IMR-90 (cell line): ENCODE measurements at regions not wholly inside any gene's neighbourhood (a gene's known extent, or its start where the extent isn't known, plus 50 kb on each side); places are given as distances from the start of the nearest gene placed in this dataset.

ENCODE experiments used
- BHLHE40 ChIP-seq: fragments of 150-350 bp; IDR thresholded peaks from 2 replicates; pipeline ENCODE4 v1.6.1; 2016; ENCODE audit warnings: mild to moderate bottlenecking, low read depth, low read length
- CEBPB ChIP-seq: IDR thresholded peaks from 2 replicates; pipeline ENCODE4 v1.6.1; 2012; ENCODE audit warnings: low read depth, low read length, improper control_type of control experiment
- CHD1 ChIP-seq: IDR thresholded peaks from 2 replicates; pipeline ENCODE4 v1.6.1; 2012; ENCODE audit warnings: low read depth, low read length, improper control_type of control experiment
- CTCF ChIP-seq: conservative IDR thresholded peaks from 2 replicates; pipeline ENCODE4 v1.5.1; 2012; ENCODE audit warnings: mild to moderate bottlenecking, low read depth, low read length, improper control_type of control experiment
- ELK1 ChIP-seq: fragments of 150-350 bp; IDR thresholded peaks from 2 replicates; pipeline ENCODE4 v1.6.1; 2016; ENCODE audit warnings: low read depth, mild to moderate bottlenecking, low read length, moderate library complexity, borderline replicate concordance
- FOS ChIP-seq: fragments of 150-350 bp; IDR thresholded peaks from 2 replicates; pipeline ENCODE4 v1.6.1; 2016; ENCODE audit warnings: low read depth, low read length
- MAZ ChIP-seq: IDR thresholded peaks from 2 replicates; pipeline ENCODE4 v1.6.1; 2012; ENCODE audit warnings: low read depth, mild to moderate bottlenecking, low read length, improper control_type of control experiment, moderate library complexity, borderline replicate concordance
- POLR2A ChIP-seq: IDR thresholded peaks from 2 replicates; pipeline ENCODE4 v1.6.1; 2012; ENCODE audit warnings: mild to moderate bottlenecking, low read depth, low read length
- RAD21 ChIP-seq: IDR thresholded peaks from 2 replicates; pipeline ENCODE4 v1.6.1; 2012; ENCODE audit warnings: low read length, improper control_type of control experiment
- RFX5 ChIP-seq: IDR thresholded peaks from 2 replicates; pipeline ENCODE4 v1.8.0; 2012; ENCODE audit warnings: low read depth, mild to moderate bottlenecking, low read length, moderate library complexity
- SMC3 ChIP-seq: fragments of 150-350 bp; IDR thresholded peaks from 2 replicates; pipeline ENCODE4 v1.6.1; 2016; ENCODE audit warnings: low read depth, mild to moderate bottlenecking, antibody characterized with exemption, low read length, moderate library complexity
- USF2 ChIP-seq: fragments of 150-350 bp; IDR thresholded peaks from 2 replicates; pipeline ENCODE4 v1.6.1; 2017; ENCODE audit warnings: mild to moderate bottlenecking, antibody characterized with exemption, low read length, low read depth

- TF ChIP-seq CTCF (no peak), SMC3 (no peak), BHLHE40 (no peak), FOS (no peak), CEBPB (no peak), USF2 (no peak), POLR2A (no peak), MAZ (no peak), CHD1 (no peak), ELK1 (no peak), RAD21 (no peak), RFX5 (no peak)
Observed at GRCh38 chr7:77469927-77470326, 53.8 kb upstream of the GSAP start.
